ENCODE measurements at regions not wholly inside any gene's neighbourhood (a gene's known extent, or its start where the extent isn't known, plus 50 kb on each side); places are given as distances from the start of the nearest gene placed in this dataset.

DNA sequence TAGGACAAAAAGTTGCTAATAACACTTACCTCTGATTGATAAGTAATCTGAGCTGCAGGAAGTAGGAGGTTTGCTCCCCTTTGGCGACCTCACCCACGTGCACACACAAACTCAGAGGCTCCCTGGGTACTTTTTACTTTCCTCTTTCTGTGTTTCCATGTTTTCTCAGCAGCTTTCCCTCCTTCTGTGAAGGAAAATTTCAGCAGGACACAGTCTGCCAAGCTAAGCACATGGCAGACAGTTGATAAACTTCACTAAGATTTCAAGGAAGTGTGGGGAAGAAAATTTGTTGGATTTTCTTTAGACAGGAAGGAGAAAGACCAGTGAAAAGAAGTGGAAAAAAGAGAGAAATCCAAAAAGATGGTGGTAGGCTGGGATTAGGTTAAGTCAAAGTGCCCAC lies 215.5 kb upstream of the ARG1 start:
- TF ChIP-seq, protein P1, sequence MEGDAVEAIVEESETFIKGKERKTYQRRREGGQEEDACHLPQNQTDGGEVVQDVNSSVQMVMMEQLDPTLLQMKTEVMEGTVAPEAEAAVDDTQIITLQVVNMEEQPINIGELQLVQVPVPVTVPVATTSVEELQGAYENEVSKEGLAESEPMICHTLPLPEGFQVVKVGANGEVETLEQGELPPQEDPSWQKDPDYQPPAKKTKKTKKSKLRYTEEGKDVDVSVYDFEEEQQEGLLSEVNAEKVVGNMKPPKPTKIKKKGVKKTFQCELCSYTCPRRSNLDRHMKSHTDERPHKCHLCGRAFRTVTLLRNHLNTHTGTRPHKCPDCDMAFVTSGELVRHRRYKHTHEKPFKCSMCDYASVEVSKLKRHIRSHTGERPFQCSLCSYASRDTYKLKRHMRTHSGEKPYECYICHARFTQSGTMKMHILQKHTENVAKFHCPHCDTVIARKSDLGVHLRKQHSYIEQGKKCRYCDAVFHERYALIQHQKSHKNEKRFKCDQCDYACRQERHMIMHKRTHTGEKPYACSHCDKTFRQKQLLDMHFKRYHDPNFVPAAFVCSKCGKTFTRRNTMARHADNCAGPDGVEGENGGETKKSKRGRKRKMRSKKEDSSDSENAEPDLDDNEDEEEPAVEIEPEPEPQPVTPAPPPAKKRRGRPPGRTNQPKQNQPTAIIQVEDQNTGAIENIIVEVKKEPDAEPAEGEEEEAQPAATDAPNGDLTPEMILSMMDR (IDR thresholded peaks at IDR 0.05) = no peak
- no peak for TF ChIP-seq EZH2 (IDR thresholded peaks at IDR 0.05; ENCODE audit: borderline replicate concordance, insufficient read depth, low read depth, low read length, poor library complexity, severe bottlenecking)

All from B cell (primary cell).